ENCODE measurements at regions not wholly inside any gene's neighbourhood (a gene's known extent, or its start where the extent isn't known, plus 50 kb on each side); places are given as distances from the start of the nearest gene placed in this dataset.

DNA sequence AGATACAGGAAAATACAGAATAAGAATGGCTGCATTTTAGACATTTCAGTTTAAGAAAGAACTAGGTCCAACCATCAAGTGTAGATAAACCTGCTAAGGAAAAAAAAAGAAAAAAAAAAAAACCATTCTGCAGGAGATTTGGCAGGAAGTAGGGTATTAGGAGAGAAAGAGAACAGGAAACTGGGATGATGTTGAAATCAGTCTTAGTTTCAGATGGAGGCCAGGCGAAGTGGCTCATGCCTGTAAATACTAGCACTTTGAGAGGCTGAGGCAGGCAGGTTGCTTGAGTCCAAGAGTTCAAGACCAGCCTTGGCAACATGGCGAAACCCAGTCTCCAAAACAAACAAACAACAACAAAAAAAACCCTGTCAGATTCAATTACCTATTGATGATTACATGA lies 120.2 kb downstream of the RAB11FIP2 start:
- TF ChIP-seq, protein P1, sequence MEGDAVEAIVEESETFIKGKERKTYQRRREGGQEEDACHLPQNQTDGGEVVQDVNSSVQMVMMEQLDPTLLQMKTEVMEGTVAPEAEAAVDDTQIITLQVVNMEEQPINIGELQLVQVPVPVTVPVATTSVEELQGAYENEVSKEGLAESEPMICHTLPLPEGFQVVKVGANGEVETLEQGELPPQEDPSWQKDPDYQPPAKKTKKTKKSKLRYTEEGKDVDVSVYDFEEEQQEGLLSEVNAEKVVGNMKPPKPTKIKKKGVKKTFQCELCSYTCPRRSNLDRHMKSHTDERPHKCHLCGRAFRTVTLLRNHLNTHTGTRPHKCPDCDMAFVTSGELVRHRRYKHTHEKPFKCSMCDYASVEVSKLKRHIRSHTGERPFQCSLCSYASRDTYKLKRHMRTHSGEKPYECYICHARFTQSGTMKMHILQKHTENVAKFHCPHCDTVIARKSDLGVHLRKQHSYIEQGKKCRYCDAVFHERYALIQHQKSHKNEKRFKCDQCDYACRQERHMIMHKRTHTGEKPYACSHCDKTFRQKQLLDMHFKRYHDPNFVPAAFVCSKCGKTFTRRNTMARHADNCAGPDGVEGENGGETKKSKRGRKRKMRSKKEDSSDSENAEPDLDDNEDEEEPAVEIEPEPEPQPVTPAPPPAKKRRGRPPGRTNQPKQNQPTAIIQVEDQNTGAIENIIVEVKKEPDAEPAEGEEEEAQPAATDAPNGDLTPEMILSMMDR (IDR thresholded peaks at IDR 0.05; ENCODE audit: low read depth, low read length): no peak
- ChIA-PET CTCF (no interaction called here), POLR2A (no interaction called here)
- H3K9me3 ChIP-seq (ENCODE audit: control insufficient read depth, insufficient read depth, low read length): no peaks in the 10 kb centered on the region
- H3K4me3 ChIP-seq (ENCODE audit: low read depth, low read length): no peak overlapping the region
- H3K27ac ChIP-seq (ENCODE audit: low read depth, low read length): no peak overlapping the region
- DNase-seq (ENCODE audit: low read depth, low spot score): no peak
- no peaks in the 10 kb centered on the region for H3K27me3 ChIP-seq (ENCODE audit: control insufficient read depth, insufficient read depth, low read length)

DNA sequence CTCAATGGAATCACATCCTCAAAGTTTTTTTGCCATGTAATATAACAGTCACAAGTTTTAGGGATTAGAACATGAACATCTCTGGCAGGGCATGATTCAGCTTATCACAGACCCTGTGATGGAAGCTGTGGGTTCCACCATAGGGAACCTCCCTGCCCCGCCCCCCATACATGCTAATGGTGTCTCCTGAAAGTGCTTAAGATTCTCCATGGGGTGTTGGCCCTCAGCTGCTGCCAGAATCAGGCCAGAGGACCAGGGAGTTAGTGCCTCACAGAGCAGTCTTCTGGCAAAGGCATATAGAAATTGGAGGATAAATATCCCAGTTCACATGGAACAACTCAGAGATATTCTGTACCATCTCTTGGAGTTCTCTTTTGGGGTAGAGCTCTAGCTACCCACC lies 119.4 kb downstream of the RAB11FIP2 start:
- TF ChIP-seq, protein P1 (IDR thresholded peaks at IDR 0.05; ENCODE audit: low read depth, low read length): no peak
- POLR2A ChIA-PET: no interaction called here
- DNase-seq (ENCODE audit: low read depth, low spot score): no peak

DNA sequence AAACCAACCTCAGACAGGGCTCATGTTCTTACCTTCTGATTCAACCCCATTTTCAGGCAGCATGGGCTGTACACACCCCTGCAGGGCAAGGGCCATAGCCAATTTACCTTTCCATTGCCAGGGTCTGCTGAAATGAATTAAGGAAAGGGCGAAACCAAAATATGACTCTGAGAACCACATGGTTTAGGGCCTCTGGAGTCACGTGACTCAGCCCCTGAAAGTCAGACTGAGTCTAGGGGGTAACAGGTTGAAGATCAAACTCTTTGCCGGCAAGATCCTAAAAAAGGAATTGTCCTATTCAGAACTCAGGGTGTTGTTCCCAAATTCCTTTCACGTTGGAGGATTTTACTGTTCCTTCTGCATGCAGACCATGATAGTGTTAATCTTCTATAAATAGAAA lies 118.9 kb downstream of the RAB11FIP2 start:
- ChIA-PET CTCF (no interaction called here), POLR2A (no interaction called here)
- DNase-seq (ENCODE audit: low read depth, low spot score): no peak
- H3K4me3 ChIP-seq (ENCODE audit: low read depth, low read length): no peak overlapping the region
- H3K27ac ChIP-seq (ENCODE audit: low read depth, low read length): no peak overlapping the region
- H3K9me3 ChIP-seq (ENCODE audit: control insufficient read depth, insufficient read depth, low read length): no peaks in the 10 kb centered on the region
- H3K27me3 ChIP-seq (ENCODE audit: control insufficient read depth, insufficient read depth, low read length): no peaks in the 10 kb centered on the region
- TF ChIP-seq, protein P1 (IDR thresholded peaks at IDR 0.05; ENCODE audit: low read depth, low read length): no peak

More for the DNA sequence above, 119.4 kb downstream of the RAB11FIP2 start:
- no peak overlapping the region for H3K27ac ChIP-seq (ENCODE audit: low read depth, low read length)
- H3K4me3 ChIP-seq (ENCODE audit: low read depth, low read length): no peak overlapping the region
- CTCF ChIA-PET: no interaction called here
- no peaks in the 10 kb centered on the region for H3K27me3 ChIP-seq (ENCODE audit: control insufficient read depth, insufficient read depth, low read length)
- H3K9me3 ChIP-seq (ENCODE audit: control insufficient read depth, insufficient read depth, low read length): no peaks in the 10 kb centered on the region

DNA sequence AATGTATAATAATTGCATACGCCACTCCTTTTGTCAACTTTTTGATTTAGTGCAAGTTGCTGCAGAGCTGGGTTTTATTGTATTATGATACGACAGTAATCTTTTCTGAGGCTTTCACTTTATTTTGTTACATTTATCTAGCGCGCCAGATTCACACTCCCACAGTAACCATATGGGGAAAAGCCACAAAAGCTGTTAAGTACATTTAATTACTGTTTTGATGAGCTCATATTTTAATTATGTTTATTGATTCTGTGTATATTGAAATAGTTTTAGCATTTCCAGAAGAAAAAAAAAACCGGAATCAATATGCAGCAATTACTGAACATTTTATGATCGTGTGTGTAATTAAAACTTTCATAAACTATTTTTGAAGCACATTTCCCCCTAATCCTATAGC lies 118.5 kb downstream of the RAB11FIP2 start:
- Histone ChIP-seq H3K27ac (ENCODE audit: low read depth, low read length) (no peak overlapping the region), H3K9me3 (ENCODE audit: control insufficient read depth, insufficient read depth, low read length) (no peaks in the 10 kb centered on the region), H3K27me3 (ENCODE audit: control insufficient read depth, insufficient read depth, low read length) (no peaks in the 10 kb centered on the region), H3K4me3 (ENCODE audit: low read depth, low read length) (no peak overlapping the region)
- DNase-seq (ENCODE audit: low read depth, low spot score): no peak
- CTCF ChIA-PET: no interaction called here
- POLR2A ChIA-PET: no interaction called here
- TF ChIP-seq, protein P1 (IDR thresholded peaks at IDR 0.05; ENCODE audit: low read depth, low read length): no peak

DNA sequence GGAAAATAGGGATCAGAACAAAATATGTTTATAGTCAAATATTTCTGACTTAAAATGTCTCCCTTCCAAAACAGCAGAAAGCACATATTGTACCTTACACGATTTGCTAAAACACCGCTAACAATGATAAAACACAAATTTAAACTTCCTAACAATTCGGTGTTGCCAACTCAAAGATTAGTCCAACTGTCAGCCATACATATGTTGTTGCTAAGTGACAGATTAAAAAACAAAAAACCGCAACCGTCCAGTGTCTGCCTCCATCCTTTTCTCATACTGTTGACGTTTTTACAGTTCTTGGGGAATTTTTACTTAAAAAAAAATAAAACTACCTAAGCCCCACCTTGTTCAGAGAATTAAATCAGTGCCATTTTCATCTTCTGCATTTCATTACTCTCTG lies 118.0 kb downstream of the RAB11FIP2 start:
- Histone ChIP-seq H3K9me3 (ENCODE audit: control insufficient read depth, insufficient read depth, low read length) (no peaks in the 10 kb centered on the region), H3K27ac (ENCODE audit: low read depth, low read length) (no peak overlapping the region), H3K27me3 (ENCODE audit: control insufficient read depth, insufficient read depth, low read length) (no peaks in the 10 kb centered on the region), H3K4me3 (ENCODE audit: low read depth, low read length) (no peak overlapping the region)
- ChIA-PET CTCF (no interaction called here), POLR2A (no interaction called here)
- TF ChIP-seq, protein P1 (IDR thresholded peaks at IDR 0.05; ENCODE audit: low read depth, low read length): no peak
- no peak for DNase-seq (ENCODE audit: low read depth, low spot score)

All from AG04450 (cell line).